ELF-1 (cell line): ENCODE measurements at regions not wholly inside any gene's neighbourhood (a gene's known extent, or its start where the extent isn't known, plus 50 kb on each side); places are given as distances from the start of the nearest gene placed in this dataset.
"Not testable (repeated sequence)": the region's sequence is repeated elsewhere in the genome, so short reads cannot be mapped to it uniquely, and the experiment has no call there.

Experiments used
- DNase-seq: peaks from one replicate; pipeline ENCODE4 v3.0.0-alpha.2; 2016; ENCODE audit warnings: low read depth, low spot score

GRCh38 chr3:144915202-144915601 lies 943.6 kb downstream of the DIPK2A start:
- no peak for DNase-seq

GRCh38 chr3:144921710-144922109 lies 950.1 kb downstream of the DIPK2A start:
- DNase-seq = no peak

GRCh38 chr3:144923046-144923775 lies 951.6 kb downstream of the DIPK2A start:
- DNase-seq = no peak

GRCh38 chr3:144930431-144930830 lies 958.8 kb downstream of the DIPK2A start:
- no peak for DNase-seq

- no peak for DNase-seq
Observed at GRCh38 chr3:144931590-144931989, 960.0 kb downstream of the DIPK2A start.

GRCh38 chr3:144942093-144942837 lies 970.6 kb downstream of the DIPK2A start:
- no peak for DNase-seq

- DNase-seq = no peak
Observed at GRCh38 chr3:144942838-144943197, 971.2 kb downstream of the DIPK2A start.

- DNase-seq = no peak
Observed at GRCh38 chr3:144947895-144948294, 976.3 kb downstream of the DIPK2A start.

- no peak for DNase-seq
Observed at GRCh38 chr3:144948711-144949110, 977.1 kb downstream of the DIPK2A start.

GRCh38 chr3:144953959-144954358 lies 982.3 kb downstream of the DIPK2A start:
- no peak for DNase-seq

GRCh38 chr3:144957398-144958101 lies 985.9 kb downstream of the DIPK2A start:
- no peak for DNase-seq

GRCh38 chr3:144963810-144964209 lies 992.2 kb downstream of the DIPK2A start:
- DNase-seq = no peak

- DNase-seq = no peak
Observed at GRCh38 chr3:144966560-144966959, 994.9 kb downstream of the DIPK2A start.

- DNase-seq = no peak
Observed at GRCh38 chr3:144968750-144969350, 997.2 kb downstream of the DIPK2A start.

- not testable (repeated sequence) for DNase-seq
Observed at GRCh38 chr3:144984481-144984880, 1012.9 kb downstream of the DIPK2A start.

- DNase-seq = no peak
Observed at GRCh38 chr3:144989807-144990206, 1018.2 kb downstream of the DIPK2A start.

- DNase-seq = no peak
Observed at GRCh38 chr3:144995856-144996255, 1024.2 kb downstream of the DIPK2A start.

- DNase-seq = no peak
Observed at GRCh38 chr3:145005427-145005826, 1033.8 kb downstream of the DIPK2A start.

GRCh38 chr3:145006271-145006670 lies 1034.6 kb downstream of the DIPK2A start:
- DNase-seq = no peak

- DNase-seq = no peak
Observed at GRCh38 chr3:145013931-145014330, 1042.3 kb downstream of the DIPK2A start.

- DNase-seq = no peak
Observed at GRCh38 chr3:145015253-145015652, 1043.6 kb downstream of the DIPK2A start.

GRCh38 chr3:145017959-145018358 lies 1046.3 kb downstream of the DIPK2A start:
- peak; percentile 24 for DNase-seq
